Activated CD8-positive, alpha-beta T cell treated with anti-CD3 and anti-CD28 coated beads, Interleukin-2, amount 10 ng/mL, durations not matched to agents 7 days and 5 days (primary cell): ENCODE measurements at regions not wholly inside any gene's neighbourhood (a gene's known extent, or its start where the extent isn't known, plus 50 kb on each side); places are given as distances from the start of the nearest gene placed in this dataset.

Source experiments
- ATAC-seq: fragments of 150-1000 bp; cut with Tn5 transposase; one replicate; pipeline ENCODE4 v1.10.0; 2021; ENCODE audit warnings: moderate library complexity
- CTCF ChIA-PET: fragments of 350-600 bp; sonication (Branson Sonifier 250); formaldehyde crosslinking; loops from one replicate; lab custom pipeline; 2021; ENCODE audit warnings: antibody characterized with exemption; lab: Charles Lee
- POLR2A ChIA-PET: fragments of 350-600 bp; sonication (Branson Sonifier 250); formaldehyde crosslinking; loops from one replicate; lab custom pipeline; 2021; ENCODE audit warnings: antibody characterized with exemption; lab: Charles Lee
- DNase-seq: peaks from one replicate; pipeline ENCODE4 v3.0.0-alpha.2; 2020
- H3K27ac Mint-ChIP-seq: one replicate; pipeline ENCODE4 v1.8.0; 2021; ENCODE audit warnings: mild to moderate bottlenecking, mixed read lengths
- H3K27me3 Mint-ChIP-seq: one replicate; pipeline ENCODE4 v1.8.0; 2021; ENCODE audit warnings: low read depth, mixed read lengths
- H3K36me3 Mint-ChIP-seq: one replicate; pipeline ENCODE4 v1.8.0; 2021; ENCODE audit warnings: low read depth, mixed read lengths
- H3K4me1 Mint-ChIP-seq: one replicate; pipeline ENCODE4 v1.8.0; 2021; ENCODE audit warnings: low read depth, mixed read lengths
- H3K4me3 Mint-ChIP-seq: one replicate; pipeline ENCODE4 v1.8.0; 2021; ENCODE audit warnings: mild to moderate bottlenecking, mixed read lengths
- H3K9me3 Mint-ChIP-seq: one replicate; pipeline ENCODE4 v1.8.0; 2022; ENCODE audit warnings: mixed read lengths; ENCODE audit not compliant: insufficient read depth

DNA sequence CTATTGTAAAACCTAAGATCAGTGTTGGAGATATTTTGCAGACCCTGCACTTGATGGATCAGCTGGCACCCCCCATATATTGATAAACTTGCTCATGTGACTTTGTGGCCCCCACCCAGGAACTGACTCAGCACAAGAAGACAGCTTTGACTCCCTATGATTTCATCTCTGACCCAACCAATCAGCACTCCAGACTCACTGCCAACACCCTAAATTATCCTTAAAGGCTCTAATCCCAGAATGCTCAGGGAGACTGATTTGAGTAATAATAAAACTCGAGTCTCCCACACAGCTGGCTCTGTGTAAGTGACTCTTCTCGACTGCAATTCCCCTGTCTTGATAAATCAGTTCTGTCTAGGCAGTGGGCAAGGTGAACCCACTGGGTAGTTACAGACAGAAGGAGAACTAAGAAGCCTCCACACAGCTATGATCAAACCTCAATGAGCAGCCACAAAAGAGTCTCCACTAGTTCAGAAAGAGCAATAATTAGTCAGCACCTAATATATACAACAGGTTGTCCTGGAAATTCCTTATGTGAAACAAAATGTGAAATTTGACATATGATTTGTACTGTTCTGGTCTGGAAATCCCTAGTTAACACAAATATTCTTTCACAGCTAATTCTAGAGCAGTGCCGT is 52.2 kb downstream of the ACTL7B start:
- ATAC-seq = no peak

DNA sequence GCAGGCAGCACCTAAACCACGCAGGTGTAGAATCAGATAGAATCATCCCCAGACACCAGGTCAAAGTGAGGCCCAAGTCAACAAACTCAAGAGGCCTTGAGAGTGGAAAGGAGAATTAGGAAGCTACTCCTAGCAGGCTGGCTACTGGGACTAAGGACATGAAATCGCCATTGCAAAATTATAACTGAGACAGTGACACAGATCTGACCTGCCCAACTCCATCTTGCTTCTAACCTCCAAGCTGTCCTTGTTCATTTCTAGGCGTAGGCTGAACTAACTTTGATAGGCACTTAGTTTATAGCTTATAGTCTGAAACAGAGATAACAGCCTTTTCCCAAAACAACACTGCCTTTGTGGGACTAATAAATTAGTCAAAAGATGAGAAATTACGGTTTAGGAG is 52.8 kb downstream of the ACTL7B start:
- Mint-ChIP-seq H3K4me3 (no peak overlapping the region), H3K9me3 (no peaks in the 10 kb centered on the region), H3K27ac (no peak overlapping the region), H3K4me1 (no peaks in the 10 kb centered on the region), H3K36me3 (no peaks in the 10 kb centered on the region), H3K27me3 (peaks cover 6% of the 10 kb centered on the region)
- CTCF ChIA-PET = no interaction called here
- ATAC-seq (no peak), DNase-seq (no peak)
- POLR2A ChIA-PET = no interaction called here

More for the DNA sequence above, 52.2 kb downstream of the ACTL7B start:
- ChIA-PET CTCF (no interaction called here), POLR2A (no interaction called here)
- H3K27me3 Mint-ChIP-seq = peaks cover 6% of the 10 kb centered on the region
- no peaks in the 10 kb centered on the region for H3K36me3 Mint-ChIP-seq
- H3K4me1 Mint-ChIP-seq = no peaks in the 10 kb centered on the region
- no peak overlapping the region for H3K4me3 Mint-ChIP-seq
- DNase-seq = no peak
- H3K27ac Mint-ChIP-seq = no peak overlapping the region
- H3K9me3 Mint-ChIP-seq = no peaks in the 10 kb centered on the region

GRCh38 chr9:108801949-108802348 is 53.8 kb downstream of the ACTL7B start:
- DNase-seq = no peak
- Mint-ChIP-seq H3K4me3 (no peak overlapping the region), H3K4me1 (no peaks in the 10 kb centered on the region), H3K27me3 (peaks cover 2% of the 10 kb centered on the region), H3K36me3 (no peaks in the 10 kb centered on the region), H3K9me3 (no peaks in the 10 kb centered on the region), H3K27ac (no peak overlapping the region)
- CTCF ChIA-PET = interaction anchor here (0.7 kb wide), 1 partner anchor 42 kb away, joined by 4 read pairs; no protein-coding TSS in a partner anchor
- POLR2A ChIA-PET = no interaction called here
- no peak for ATAC-seq

- CTCF ChIA-PET = no interaction called here
- H3K27me3 Mint-ChIP-seq = peaks cover 2% of the 10 kb centered on the region
Observed at GRCh38 chr9:108800632-108801099, 55.1 kb downstream of the ACTL7B start.

GRCh38 chr9:108793573-108793972 is 62.2 kb downstream of the ACTL7B start:
- Mint-ChIP-seq H3K9me3 (no peaks in the 10 kb centered on the region), H3K27ac (no peak overlapping the region), H3K4me3 (no peak overlapping the region), H3K36me3 (no peaks in the 10 kb centered on the region), H3K27me3 (no peaks in the 10 kb centered on the region), H3K4me1 (no peaks in the 10 kb centered on the region)
- ChIA-PET CTCF (no interaction called here), POLR2A (no interaction called here)
- ATAC-seq (no peak), DNase-seq (no peak)

More at GRCh38 chr9:108800632-108801099, 55.1 kb downstream of the ACTL7B start:
- Mint-ChIP-seq H3K36me3 (no peaks in the 10 kb centered on the region), H3K9me3 (no peaks in the 10 kb centered on the region), H3K27ac (no peak overlapping the region), H3K4me3 (no peak overlapping the region), H3K4me1 (no peaks in the 10 kb centered on the region)
- POLR2A ChIA-PET = no interaction called here
- no peak for DNase-seq
- no peak for ATAC-seq

GRCh38 chr9:108789742-108790141 is 66.0 kb downstream of the ACTL7B start:
- no peaks in the 10 kb centered on the region for H3K36me3 Mint-ChIP-seq
- H3K27me3 Mint-ChIP-seq = no peaks in the 10 kb centered on the region
- no peak overlapping the region for H3K27ac Mint-ChIP-seq
- CTCF ChIA-PET = no interaction called here
- H3K4me3 Mint-ChIP-seq = no peak overlapping the region
- DNase-seq (no peak), ATAC-seq (no peak)
- H3K4me1 Mint-ChIP-seq = peaks cover 5% of the 10 kb centered on the region
- no peaks in the 10 kb centered on the region for H3K9me3 Mint-ChIP-seq
- POLR2A ChIA-PET = no interaction called here

- peaks cover 9% of the 10 kb centered on the region for H3K4me1 Mint-ChIP-seq
- no peak for DNase-seq
- ATAC-seq = no peak
- ChIA-PET CTCF (no interaction called here), POLR2A (no interaction called here)
- no peaks in the 10 kb centered on the region for H3K36me3 Mint-ChIP-seq
- H3K27ac Mint-ChIP-seq = no peak overlapping the region
- H3K27me3 Mint-ChIP-seq = peaks cover 5% of the 10 kb centered on the region
- H3K9me3 Mint-ChIP-seq = no peaks in the 10 kb centered on the region
- no peak overlapping the region for H3K4me3 Mint-ChIP-seq
Observed at GRCh38 chr9:108787690-108788048, 68.1 kb downstream of the ACTL7B start.

GRCh38 chr9:108786901-108787689 is 68.7 kb downstream of the ACTL7B start:
- ATAC-seq = no peak
- H3K27ac Mint-ChIP-seq = no peak overlapping the region
- DNase-seq = no peak
- H3K4me1 Mint-ChIP-seq = peaks cover 9% of the 10 kb centered on the region
- CTCF ChIA-PET = no interaction called here
- no peaks in the 10 kb centered on the region for H3K36me3 Mint-ChIP-seq
- no peak overlapping the region for H3K4me3 Mint-ChIP-seq
- peaks cover 5% of the 10 kb centered on the region for H3K27me3 Mint-ChIP-seq
- POLR2A ChIA-PET = no interaction called here
- no peaks in the 10 kb centered on the region for H3K9me3 Mint-ChIP-seq

- DNase-seq (no peak), ATAC-seq (no peak)
- ChIA-PET POLR2A (no interaction called here), CTCF (no interaction called here)
- H3K27me3 Mint-ChIP-seq = peaks cover 5% of the 10 kb centered on the region
- peaks cover 9% of the 10 kb centered on the region for H3K4me1 Mint-ChIP-seq
- no peaks in the 10 kb centered on the region for H3K9me3 Mint-ChIP-seq
- no peaks in the 10 kb centered on the region for H3K36me3 Mint-ChIP-seq
- H3K4me3 Mint-ChIP-seq = no peak overlapping the region
- H3K27ac Mint-ChIP-seq = no peak overlapping the region
Observed at GRCh38 chr9:108786322-108786721, 69.5 kb downstream of the ACTL7B start.

DNA sequence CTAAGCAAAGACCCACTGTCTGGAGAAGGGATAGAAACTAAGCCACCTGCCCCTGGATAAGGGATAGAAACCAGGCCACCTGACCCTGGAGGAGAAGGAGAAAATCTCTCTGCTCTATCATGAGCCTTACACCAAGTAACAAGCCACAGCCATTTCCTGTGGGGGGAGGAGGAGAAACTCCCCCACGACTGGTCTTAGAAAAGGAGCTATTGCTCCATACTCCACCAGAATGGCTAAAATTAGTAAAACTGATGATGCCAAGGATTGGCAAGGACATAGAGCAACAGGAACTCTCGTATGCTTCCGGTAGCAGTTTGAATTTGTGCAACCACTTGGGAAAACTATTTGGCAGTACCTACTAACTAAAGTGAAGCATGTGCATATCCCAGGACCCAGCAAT is 70.8 kb downstream of the ACTL7B start:
- H3K27me3 Mint-ChIP-seq = peaks cover 5% of the 10 kb centered on the region
- H3K27ac Mint-ChIP-seq = no peak overlapping the region
- peaks cover 9% of the 10 kb centered on the region for H3K4me1 Mint-ChIP-seq
- H3K4me3 Mint-ChIP-seq = no peak overlapping the region
- POLR2A ChIA-PET = interaction anchor here (0.6 kb wide), 1 partner anchor 727 kb away, joined by 4 read pairs; no protein-coding TSS in a partner anchor
- no peaks in the 10 kb centered on the region for H3K36me3 Mint-ChIP-seq
- CTCF ChIA-PET = no interaction called here
- ATAC-seq (no peak), DNase-seq (no peak)
- no peaks in the 10 kb centered on the region for H3K9me3 Mint-ChIP-seq

GRCh38 chr9:108783731-108784495 is 71.9 kb downstream of the ACTL7B start:
- Mint-ChIP-seq H3K27me3 (peaks cover 5% of the 10 kb centered on the region), H3K27ac (no peak overlapping the region), H3K4me1 (peaks cover 9% of the 10 kb centered on the region), H3K4me3 (no peak overlapping the region), H3K9me3 (no peaks in the 10 kb centered on the region), H3K36me3 (no peaks in the 10 kb centered on the region)
- POLR2A ChIA-PET = no interaction called here
- DNase-seq (no peak), ATAC-seq (no peak)
- CTCF ChIA-PET = no interaction called here

GRCh38 chr9:108783326-108783725 is 72.5 kb downstream of the ACTL7B start:
- H3K36me3 Mint-ChIP-seq = no peaks in the 10 kb centered on the region
- CTCF ChIA-PET = no interaction called here
- H3K27me3 Mint-ChIP-seq = peaks cover 5% of the 10 kb centered on the region
- no peak overlapping the region for H3K27ac Mint-ChIP-seq
- ATAC-seq (no peak), DNase-seq (no peak)
- POLR2A ChIA-PET = no interaction called here
- peaks cover 9% of the 10 kb centered on the region for H3K4me1 Mint-ChIP-seq
- no peak overlapping the region for H3K4me3 Mint-ChIP-seq
- H3K9me3 Mint-ChIP-seq = no peaks in the 10 kb centered on the region
